Mucosa of descending colon (tissue), 3 donors: ENCODE measurements at regions not wholly inside any gene's neighbourhood (a gene's known extent, or its start where the extent isn't known, plus 50 kb on each side); places are given as distances from the start of the nearest gene placed in this dataset.

Experiments used
- ATAC-seq: fragments of 200-7000 bp; cut with Tn5 transposase; one replicate; pipeline ENCODE4 v1.9.1; 2020; ENCODE audit warnings: mild to moderate bottlenecking, moderate library complexity
- DNase-seq, 3 donors: peaks; one replicate each; pipeline ENCODE4 v3.0.0-alpha.2; 2020
- H3K36me3 ChIP-seq: fragments of 200-600 bp; one replicate; pipeline ENCODE4 v1.8.0; 2021; ENCODE audit warnings: low read depth, mild to moderate bottlenecking
- H3K4me1 ChIP-seq: fragments of 200-600 bp; one replicate; pipeline ENCODE4 v1.8.0; 2021; ENCODE audit warnings: low read depth, mild to moderate bottlenecking
- H3K4me3 ChIP-seq: fragments of 200-600 bp; one replicate; pipeline ENCODE4 v1.8.0; 2021; ENCODE audit warnings: mild to moderate bottlenecking
- H3K9me3 ChIP-seq: fragments of 200-600 bp; one replicate; pipeline ENCODE4 v1.8.0; 2021; ENCODE audit warnings: mild to moderate bottlenecking
- CTCF ChIP-seq: fragments of 200-600 bp; IDR thresholded peaks from one replicate; pipeline ENCODE4 v1.8.0; 2022; ENCODE audit warnings: antibody characterized with exemption, mild to moderate bottlenecking
- intact Hi-C, 2 donors: fragments of 100-400 bp; cut with DNase I in 1 of 2; cut with micrococcal nuclease in 1 of 2; formaldehyde crosslinking; loops; one replicate each; pipeline versions ENCODE4 v1.11.0 to v1.11.1; 2022; cut with DNase I, micrococcal nuclease
- donor health status: DM: no; HTN: no; CAD: no; lungs with moderate emphysema.
- donor health status: DM: no; HTN: no; CAD: no.
- donor health status: DM: no; HTN: yes; CAD: no.

GRCh38 chr1:116270316-116271057, 102.6 kb upstream of the ATP1A1 start:
- intact Hi-C loops: no loop called here
- no peaks in the 10 kb centered on the region for H3K9me3 ChIP-seq
- no peak overlapping the region for H3K4me3 ChIP-seq
- no peaks in the 10 kb centered on the region for H3K36me3 ChIP-seq
- ATAC-seq: no peak
- no peak for TF ChIP-seq CTCF
- DNase-seq: no peak
- no peaks in the 10 kb centered on the region for H3K4me1 ChIP-seq

GRCh38 chr1:116273042-116273783, 99.8 kb upstream of the ATP1A1 start:
- DNase-seq (no peak), ATAC-seq (no peak)

GRCh38 chr1:116276532-116276931, 96.5 kb upstream of the ATP1A1 start:
- no peak for TF ChIP-seq CTCF
- no peak for ATAC-seq
- DNase-seq: no peak
- Histone ChIP-seq H3K36me3 (no peaks in the 10 kb centered on the region), H3K4me3 (no peak overlapping the region), H3K9me3 (no peaks in the 10 kb centered on the region), H3K4me1 (no peaks in the 10 kb centered on the region)
- intact Hi-C loops: no loop called here

More at GRCh38 chr1:116273042-116273783, 99.8 kb upstream of the ATP1A1 start:
- Histone ChIP-seq H3K4me1 (no peaks in the 10 kb centered on the region), H3K4me3 (no peak overlapping the region), H3K36me3 (no peaks in the 10 kb centered on the region), H3K9me3 (no peaks in the 10 kb centered on the region)
- intact Hi-C loops: no loop called here
- no peak for TF ChIP-seq CTCF

- ATAC-seq (no peak), DNase-seq (no peak)
- no peak for TF ChIP-seq CTCF
- no peaks in the 10 kb centered on the region for H3K4me1 ChIP-seq
- no peaks in the 10 kb centered on the region for H3K36me3 ChIP-seq
- H3K9me3 ChIP-seq: no peaks in the 10 kb centered on the region
- H3K4me3 ChIP-seq: no peak overlapping the region
- intact Hi-C loops: no loop called here
Measured at GRCh38 chr1:116277840-116278540, 95.1 kb upstream of the ATP1A1 start.

GRCh38 chr1:116278541-116278866, 94.5 kb upstream of the ATP1A1 start:
- no peaks in the 10 kb centered on the region for H3K9me3 ChIP-seq

More at GRCh38 chr1:116278541-116278866, 94.5 kb upstream of the ATP1A1 start:
- no peak for DNase-seq
- intact Hi-C loops: no loop called here
- no peak for ATAC-seq
- no peak overlapping the region for H3K4me3 ChIP-seq
- H3K36me3 ChIP-seq: no peaks in the 10 kb centered on the region
- no peaks in the 10 kb centered on the region for H3K4me1 ChIP-seq
- TF ChIP-seq CTCF: no peak
